Endothelial cell of umbilical vein (primary cell): ENCODE measurements at regions not wholly inside any gene's neighbourhood (a gene's known extent, or its start where the extent isn't known, plus 50 kb on each side); places are given as distances from the start of the nearest gene placed in this dataset.

Experiments used
- EZH2 ChIP-seq: IDR thresholded peaks from 2 replicates; pipeline ENCODE4 v1.6.1; 2012; ENCODE audit warnings: borderline replicate concordance, low read depth, mild to moderate bottlenecking, moderate library complexity, low read length, inconsistent platforms; ENCODE audit not compliant: severe bottlenecking
- POLR2A ChIP-seq: IDR thresholded peaks from 2 replicates; pipeline ENCODE4 v1.6.1; 2012; ENCODE audit warnings: low read depth, mild to moderate bottlenecking, control low read depth, low read length
- POLR2AphosphoS5 ChIP-seq: IDR thresholded peaks from 2 replicates; pipeline ENCODE4 v1.6.1; 2012; ENCODE audit warnings: low read depth, mild to moderate bottlenecking, control low read depth, low read length, moderate library complexity; ENCODE audit not compliant: insufficient read depth
- TF ChIP-seq, protein P1 (sequence below), 2 donors: IDR thresholded peaks; 1 replicate in 1 of 2; 2 replicates in 1 of 2; pipeline ENCODE4 v1.5.1; 2011; ENCODE audit warnings: low read length in 2 of 2, mild to moderate bottlenecking in 2 of 2, moderate library complexity in 2 of 2, control low read depth in 1 of 2, inconsistent platforms in 1 of 2, low read depth in 1 of 2; ENCODE audit not compliant: insufficient read depth in 1 of 2; ENCODE audit errors: extremely low read depth in 1 of 2
- TF ChIP-seq, protein P2 (sequence below): IDR thresholded peaks from 2 replicates; pipeline ENCODE4 v1.6.1; 2011; ENCODE audit not compliant: insufficient read depth, insufficient read length

DNA sequence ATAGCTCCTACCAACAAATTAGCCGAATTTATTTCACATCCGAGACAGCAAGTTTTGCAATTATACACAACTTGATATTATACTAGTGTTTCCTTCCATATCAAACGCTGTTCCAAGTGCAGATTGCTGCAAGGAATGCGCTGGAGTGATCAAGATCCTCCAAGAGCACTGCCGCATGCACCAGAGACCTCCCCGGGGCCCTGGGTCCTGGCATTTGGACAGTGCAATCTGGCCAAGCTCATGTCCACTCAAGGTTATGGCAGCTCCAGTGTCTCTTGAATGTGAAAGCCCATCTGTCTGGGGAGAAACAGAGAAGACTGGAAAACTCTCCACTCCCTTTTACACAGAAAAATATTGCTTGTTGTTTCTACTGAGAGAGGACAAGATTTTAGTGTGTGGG is 111.9 kb downstream of the HSPH1 start:
- TF ChIP-seq, protein P1, sequence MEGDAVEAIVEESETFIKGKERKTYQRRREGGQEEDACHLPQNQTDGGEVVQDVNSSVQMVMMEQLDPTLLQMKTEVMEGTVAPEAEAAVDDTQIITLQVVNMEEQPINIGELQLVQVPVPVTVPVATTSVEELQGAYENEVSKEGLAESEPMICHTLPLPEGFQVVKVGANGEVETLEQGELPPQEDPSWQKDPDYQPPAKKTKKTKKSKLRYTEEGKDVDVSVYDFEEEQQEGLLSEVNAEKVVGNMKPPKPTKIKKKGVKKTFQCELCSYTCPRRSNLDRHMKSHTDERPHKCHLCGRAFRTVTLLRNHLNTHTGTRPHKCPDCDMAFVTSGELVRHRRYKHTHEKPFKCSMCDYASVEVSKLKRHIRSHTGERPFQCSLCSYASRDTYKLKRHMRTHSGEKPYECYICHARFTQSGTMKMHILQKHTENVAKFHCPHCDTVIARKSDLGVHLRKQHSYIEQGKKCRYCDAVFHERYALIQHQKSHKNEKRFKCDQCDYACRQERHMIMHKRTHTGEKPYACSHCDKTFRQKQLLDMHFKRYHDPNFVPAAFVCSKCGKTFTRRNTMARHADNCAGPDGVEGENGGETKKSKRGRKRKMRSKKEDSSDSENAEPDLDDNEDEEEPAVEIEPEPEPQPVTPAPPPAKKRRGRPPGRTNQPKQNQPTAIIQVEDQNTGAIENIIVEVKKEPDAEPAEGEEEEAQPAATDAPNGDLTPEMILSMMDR (IDR thresholded peaks at IDR 0.05; ENCODE audit: extremely low read depth in 1 of 2, insufficient read depth in 1 of 2, low read depth in 1 of 2, low read length in 2 of 2), result no peak
- TF ChIP-seq POLR2AphosphoS5 (no peak), EZH2 (no peak), POLR2A (no peak)
- TF ChIP-seq, protein P2, sequence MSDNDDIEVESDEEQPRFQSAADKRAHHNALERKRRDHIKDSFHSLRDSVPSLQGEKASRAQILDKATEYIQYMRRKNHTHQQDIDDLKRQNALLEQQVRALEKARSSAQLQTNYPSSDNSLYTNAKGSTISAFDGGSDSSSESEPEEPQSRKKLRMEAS, result no peak
